ENCODE measurements at regions not wholly inside any gene's neighbourhood (a gene's known extent, or its start where the extent isn't known, plus 50 kb on each side); places are given as distances from the start of the nearest gene placed in this dataset.

DNA sequence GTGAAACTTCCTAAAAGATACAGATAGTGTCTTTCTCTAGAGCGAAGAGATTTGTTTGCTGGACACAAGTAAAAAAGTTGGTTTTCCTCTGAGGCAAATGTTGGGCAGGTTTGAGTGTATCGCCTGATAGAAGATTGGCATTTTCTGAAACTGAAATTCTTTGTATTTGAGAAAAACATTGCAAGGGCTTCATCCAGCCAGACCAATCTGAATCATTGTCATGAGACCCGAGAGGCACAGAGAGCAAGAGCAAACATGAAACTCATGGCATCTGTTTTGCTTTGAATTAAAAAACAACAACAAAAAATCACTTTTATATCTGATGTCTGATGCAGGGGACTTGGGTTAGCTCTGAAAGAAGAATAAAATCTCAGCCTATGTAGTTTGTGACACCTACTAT is 379.3 kb upstream of the NCAM2 start:
- TF ChIP-seq POLR2A (IDR thresholded peaks at IDR 0.05) (no peak), POLR2AphosphoS5 (IDR thresholded peaks at IDR 0.05) (no peak)
- TF ChIP-seq, protein P1, sequence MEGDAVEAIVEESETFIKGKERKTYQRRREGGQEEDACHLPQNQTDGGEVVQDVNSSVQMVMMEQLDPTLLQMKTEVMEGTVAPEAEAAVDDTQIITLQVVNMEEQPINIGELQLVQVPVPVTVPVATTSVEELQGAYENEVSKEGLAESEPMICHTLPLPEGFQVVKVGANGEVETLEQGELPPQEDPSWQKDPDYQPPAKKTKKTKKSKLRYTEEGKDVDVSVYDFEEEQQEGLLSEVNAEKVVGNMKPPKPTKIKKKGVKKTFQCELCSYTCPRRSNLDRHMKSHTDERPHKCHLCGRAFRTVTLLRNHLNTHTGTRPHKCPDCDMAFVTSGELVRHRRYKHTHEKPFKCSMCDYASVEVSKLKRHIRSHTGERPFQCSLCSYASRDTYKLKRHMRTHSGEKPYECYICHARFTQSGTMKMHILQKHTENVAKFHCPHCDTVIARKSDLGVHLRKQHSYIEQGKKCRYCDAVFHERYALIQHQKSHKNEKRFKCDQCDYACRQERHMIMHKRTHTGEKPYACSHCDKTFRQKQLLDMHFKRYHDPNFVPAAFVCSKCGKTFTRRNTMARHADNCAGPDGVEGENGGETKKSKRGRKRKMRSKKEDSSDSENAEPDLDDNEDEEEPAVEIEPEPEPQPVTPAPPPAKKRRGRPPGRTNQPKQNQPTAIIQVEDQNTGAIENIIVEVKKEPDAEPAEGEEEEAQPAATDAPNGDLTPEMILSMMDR (IDR thresholded peaks at IDR 0.05 in 8 of 11, conservative IDR thresholded peaks at IDR 0.05 in 3 of 11): no peak
- Histone ChIP-seq H3K36me3 (no peaks in the 10 kb centered on the region), H3K27ac (no peak overlapping the region), H3K4me1 (no peaks in the 10 kb centered on the region), H3K4me3 (no peak overlapping the region), H3K9me3 (peaks cover 0 to 15% (median 6%) of the 10 kb centered on the region in 8 donors), H3K27me3 (replicated peaks in 1 of 7) (no peaks in the 10 kb centered on the region)
- 78 to 89% (median 86%) methylated on average over 3 of the region's 3 CpGs for WGBS, 5 donors
- intact Hi-C loops (cut with DNase I; ENCODE audit: low total_unique reads): no loop called here
- no peak for DNase-seq

DNA sequence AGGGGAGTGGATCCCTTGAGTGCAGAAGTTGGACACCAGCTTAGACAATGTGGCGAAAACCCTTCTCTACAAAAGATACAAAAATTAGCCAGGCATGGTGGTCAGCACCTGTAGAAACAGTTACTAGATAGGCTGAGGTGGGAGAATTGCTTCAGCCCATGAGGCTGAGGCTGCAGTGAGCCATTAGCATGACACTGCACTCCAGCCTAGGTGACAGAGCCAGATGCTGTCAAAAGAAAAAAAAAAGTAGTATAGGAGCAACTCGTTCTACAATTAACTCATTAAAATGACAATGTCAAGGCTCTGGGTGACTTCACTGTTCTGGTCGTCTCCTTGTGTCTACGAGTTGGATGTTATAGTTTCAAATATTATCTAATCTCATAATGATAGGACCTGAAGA is 370.6 kb upstream of the NCAM2 start:
- H3K27ac ChIP-seq: no peak overlapping the region
- 61 to 82% (median 73%) methylated on average over 4 of the region's 4 CpGs for WGBS, 5 donors
- intact Hi-C loops (cut with DNase I; ENCODE audit: low total_unique reads): no loop called here
- TF ChIP-seq POLR2A (IDR thresholded peaks at IDR 0.05): no peak
- H3K4me3 ChIP-seq: no peak overlapping the region
- peaks cover 0 to 27% (median 10%) of the 10 kb centered on the region in 8 donors for H3K9me3 ChIP-seq
- no peaks in the 10 kb centered on the region for H3K27me3 ChIP-seq (replicated peaks in 1 of 7)
- H3K36me3 ChIP-seq: no peaks in the 10 kb centered on the region
- DNase-seq: no peak
- H3K4me1 ChIP-seq: no peaks in the 10 kb centered on the region

- Histone ChIP-seq H3K27ac (no peak overlapping the region), H3K4me3 (no peak overlapping the region), H3K27me3 (replicated peaks in 1 of 7) (no peaks in the 10 kb centered on the region), H3K4me1 (no peaks in the 10 kb centered on the region), H3K9me3 (peaks cover 0 to 11% (median 0%) of the 10 kb centered on the region in 8 donors), H3K36me3 (no peaks in the 10 kb centered on the region)
- intact Hi-C loops (cut with DNase I; ENCODE audit: low total_unique reads): no loop called here
- no peak for DNase-seq
- WGBS, 5 donors: 87 to 98% (median 92%) methylated on average over 1 of the region's 1 CpG
- no peak for TF ChIP-seq POLR2AphosphoS5 (IDR thresholded peaks at IDR 0.05)
- TF ChIP-seq, protein P1 (IDR thresholded peaks at IDR 0.05 in 8 of 11, conservative IDR thresholded peaks at IDR 0.05 in 3 of 11): no peak
- TF ChIP-seq POLR2A (IDR thresholded peaks at IDR 0.05): no peak
These were observed 366.6 kb upstream of the NCAM2 start for GRCh38 chr21:20631633-20632032.

- H3K4me1 ChIP-seq: no peaks in the 10 kb centered on the region
- TF ChIP-seq POLR2A (IDR thresholded peaks at IDR 0.05): no peak
- TF ChIP-seq, protein P1 (IDR thresholded peaks at IDR 0.05 in 8 of 11, conservative IDR thresholded peaks at IDR 0.05 in 3 of 11): no peak
- TF ChIP-seq POLR2AphosphoS5 (IDR thresholded peaks at IDR 0.05): no peak
- DNase-seq: no peak
- no peak overlapping the region for H3K27ac ChIP-seq
- no peaks in the 10 kb centered on the region for H3K27me3 ChIP-seq (replicated peaks in 1 of 7)
- H3K4me3 ChIP-seq: no peak overlapping the region
- H3K36me3 ChIP-seq: no peaks in the 10 kb centered on the region
- intact Hi-C loops (cut with DNase I; ENCODE audit: low total_unique reads): no loop called here
- H3K9me3 ChIP-seq: peaks cover 0 to 11% (median 0%) of the 10 kb centered on the region in 8 donors
- WGBS, 5 donors: 47 to 78% (median 64%) methylated on average over 2 of the region's 2 CpGs
These were observed 359.2 kb upstream of the NCAM2 start for GRCh38 chr21:20639026-20639425.

DNA sequence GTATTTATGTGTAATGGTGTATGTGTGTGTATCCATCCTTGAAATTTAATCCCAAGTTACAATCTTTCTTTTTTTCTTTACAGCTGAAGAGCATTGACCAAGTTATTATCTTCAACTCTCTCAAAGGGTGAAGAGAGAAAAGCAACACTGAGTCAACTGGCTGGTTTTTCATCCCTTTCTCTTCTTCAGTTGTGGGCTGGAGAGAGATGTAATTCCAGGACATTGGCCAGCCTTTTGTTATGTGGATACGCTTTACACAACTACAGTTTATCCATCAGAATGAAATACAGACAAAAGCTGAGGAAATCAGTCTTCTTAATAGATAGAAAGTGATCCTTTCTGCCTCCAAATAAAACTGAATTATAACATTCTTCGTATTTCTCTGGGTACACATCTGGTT is 357.0 kb upstream of the NCAM2 start:
- WGBS, 5 donors: 76 to 88% (median 80%) methylated on average over 2 of the region's 2 CpGs
- Histone ChIP-seq H3K4me3 (no peak overlapping the region), H3K4me1 (no peaks in the 10 kb centered on the region), H3K27me3 (replicated peaks in 1 of 7) (no peaks in the 10 kb centered on the region), H3K36me3 (no peaks in the 10 kb centered on the region), H3K9me3 (peaks cover 0 to 25% (median 10%) of the 10 kb centered on the region in 8 donors), H3K27ac (no peak overlapping the region)
- DNase-seq: no peak
- TF ChIP-seq, protein P1 (IDR thresholded peaks at IDR 0.05 in 8 of 11, conservative IDR thresholded peaks at IDR 0.05 in 3 of 11): no peak
- TF ChIP-seq POLR2A (IDR thresholded peaks at IDR 0.05) (no peak), POLR2AphosphoS5 (IDR thresholded peaks at IDR 0.05) (no peak)
- intact Hi-C loops (cut with DNase I; ENCODE audit: low total_unique reads): no loop called here
